ENCODE measurements at regions not wholly inside any gene's neighbourhood (a gene's known extent, or its start where the extent isn't known, plus 50 kb on each side); places are given as distances from the start of the nearest gene placed in this dataset.
"Not testable (repeated sequence)": the region's sequence is repeated elsewhere in the genome, so short reads cannot be mapped to it uniquely, and the experiment has no call there.

- no peak for DNase-seq
These were observed 679.3 kb downstream of the NR4A2 start for GRCh38 chr2:155653176-155653575.

- no peak for DNase-seq
These were observed 680.7 kb downstream of the NR4A2 start for GRCh38 chr2:155651851-155652250.

- DNase-seq, result peak; percentile 57
These were observed 686.7 kb downstream of the NR4A2 start for GRCh38 chr2:155645791-155646190.

- DNase-seq, result no peak
These were observed 689.3 kb downstream of the NR4A2 start for GRCh38 chr2:155643056-155643775.

- DNase-seq, result no peak
These were observed 698.5 kb downstream of the NR4A2 start for GRCh38 chr2:155633887-155634570.

- DNase-seq, result no peak
These were observed 699.3 kb downstream of the NR4A2 start for GRCh38 chr2:155633060-155633839.

GRCh38 chr2:155630760-155631159 lies 701.8 kb downstream of the NR4A2 start:
- DNase-seq, result no peak

- no peak for DNase-seq
These were observed 710.1 kb downstream of the NR4A2 start for GRCh38 chr2:155622443-155622842.

GRCh38 chr2:155600914-155601760 lies 731.4 kb downstream of the NR4A2 start:
- no peak for DNase-seq

- no peak for DNase-seq
These were observed 732.2 kb downstream of the NR4A2 start for GRCh38 chr2:155600296-155600695.

GRCh38 chr2:155599834-155600233 lies 732.7 kb downstream of the NR4A2 start:
- DNase-seq, result no peak

GRCh38 chr2:155583674-155584195 lies 748.8 kb downstream of the NR4A2 start:
- no peak for DNase-seq

- no peak for DNase-seq
These were observed 757.6 kb downstream of the NR4A2 start for GRCh38 chr2:155574941-155575340.

GRCh38 chr2:155547571-155547970 lies 785.0 kb downstream of the NR4A2 start:
- no peak for DNase-seq

GRCh38 chr2:155546721-155547555 lies 785.6 kb downstream of the NR4A2 start:
- peak; percentile 3 for DNase-seq

- DNase-seq, result not testable (repeated sequence)
These were observed 793.5 kb downstream of the NR4A2 start for GRCh38 chr2:155539028-155539427.

GRCh38 chr2:155528034-155528433 lies 804.5 kb downstream of the NR4A2 start:
- DNase-seq, result no peak

- no peak for DNase-seq
These were observed 807.3 kb downstream of the NR4A2 start for GRCh38 chr2:155525199-155525598.

GRCh38 chr2:155519529-155520130 lies 812.9 kb downstream of the NR4A2 start:
- no peak for DNase-seq

GRCh38 chr2:155518094-155518493 lies 814.4 kb downstream of the NR4A2 start:
- no peak for DNase-seq

GRCh38 chr2:155517362-155517761 lies 815.2 kb downstream of the NR4A2 start:
- DNase-seq, result no peak

All from NCI-H226 (cell line).